SK-N-SH (cell line): ENCODE measurements at regions not wholly inside any gene's neighbourhood (a gene's known extent, or its start where the extent isn't known, plus 50 kb on each side); places are given as distances from the start of the nearest gene placed in this dataset.

Experiments
- EZH2phosphoT487 ChIP-seq: fragments of 200-600 bp; sonication (generic); IDR thresholded peaks from 2 replicates; pipeline ENCODE4 v1.6.1; 2017; ENCODE audit warnings: low read depth, mixed run types, mild to moderate bottlenecking, antibody characterized with exemption, moderate library complexity, borderline replicate concordance
- FOXJ3 ChIP-seq: sonication (generic); formaldehyde crosslinking; IDR thresholded peaks from 2 replicates; pipeline ENCODE4 v1.5.1; 2020; ENCODE audit warnings: mild to moderate bottlenecking, missing genetic modification reagents
- JUND ChIP-seq: IDR thresholded peaks from 2 replicates; pipeline ENCODE4 v1.4.0; 2012
- POLR2AphosphoS5 ChIP-seq: IDR thresholded peaks from 2 replicates; pipeline ENCODE4 v1.6.1; 2012; ENCODE audit warnings: low read depth, low read length
- REST ChIP-seq: IDR thresholded peaks from 2 replicates; pipeline ENCODE4 v1.6.1; 2012; ENCODE audit warnings: mild to moderate bottlenecking, low read depth, low read length, moderate library complexity
- SIN3A ChIP-seq: IDR thresholded peaks from 2 replicates; pipeline ENCODE4 v1.6.1; 2012; ENCODE audit warnings: low read depth, mild to moderate bottlenecking, low read length, moderate library complexity, borderline replicate concordance
- TF ChIP-seq, protein P1 (sequence below): fragments of 200-600 bp; sonication (generic); IDR thresholded peaks from 2 replicates; pipeline ENCODE4 v1.6.1; 2017; ENCODE audit warnings: antibody characterized with exemption, mild to moderate bottlenecking, moderate library complexity

DNA sequence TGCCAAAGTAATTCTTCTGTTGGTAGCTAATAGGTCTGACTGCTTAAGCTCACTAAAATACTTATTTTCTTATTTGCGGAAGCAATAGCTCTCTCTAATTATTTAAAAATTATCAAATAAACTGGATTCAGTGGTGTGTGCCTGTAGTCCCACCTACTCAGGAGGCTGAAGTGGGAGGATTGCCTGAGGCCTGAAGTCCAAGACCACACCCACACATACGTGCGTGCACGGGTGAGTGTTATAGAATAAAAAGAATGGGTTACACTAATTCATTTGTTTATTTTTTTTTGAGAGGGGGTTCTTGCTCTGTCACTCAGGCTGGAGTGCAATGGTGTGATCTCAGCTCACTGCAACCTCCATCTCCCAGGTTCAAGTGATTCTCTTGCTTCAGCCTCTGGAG lies 94.2 kb upstream of the HNRNPU start:
- TF ChIP-seq FOXJ3 (CRISPR knock-in tag) (no peak), POLR2AphosphoS5 (no peak), JUND (no peak), SIN3A (no peak), REST (no peak), EZH2phosphoT487 (no peak)
- TF ChIP-seq, protein P1, sequence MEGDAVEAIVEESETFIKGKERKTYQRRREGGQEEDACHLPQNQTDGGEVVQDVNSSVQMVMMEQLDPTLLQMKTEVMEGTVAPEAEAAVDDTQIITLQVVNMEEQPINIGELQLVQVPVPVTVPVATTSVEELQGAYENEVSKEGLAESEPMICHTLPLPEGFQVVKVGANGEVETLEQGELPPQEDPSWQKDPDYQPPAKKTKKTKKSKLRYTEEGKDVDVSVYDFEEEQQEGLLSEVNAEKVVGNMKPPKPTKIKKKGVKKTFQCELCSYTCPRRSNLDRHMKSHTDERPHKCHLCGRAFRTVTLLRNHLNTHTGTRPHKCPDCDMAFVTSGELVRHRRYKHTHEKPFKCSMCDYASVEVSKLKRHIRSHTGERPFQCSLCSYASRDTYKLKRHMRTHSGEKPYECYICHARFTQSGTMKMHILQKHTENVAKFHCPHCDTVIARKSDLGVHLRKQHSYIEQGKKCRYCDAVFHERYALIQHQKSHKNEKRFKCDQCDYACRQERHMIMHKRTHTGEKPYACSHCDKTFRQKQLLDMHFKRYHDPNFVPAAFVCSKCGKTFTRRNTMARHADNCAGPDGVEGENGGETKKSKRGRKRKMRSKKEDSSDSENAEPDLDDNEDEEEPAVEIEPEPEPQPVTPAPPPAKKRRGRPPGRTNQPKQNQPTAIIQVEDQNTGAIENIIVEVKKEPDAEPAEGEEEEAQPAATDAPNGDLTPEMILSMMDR: no peak
